K562 (cell line): ENCODE measurements at regions not wholly inside any gene's neighbourhood (a gene's known extent, or its start where the extent isn't known, plus 50 kb on each side); places are given as distances from the start of the nearest gene placed in this dataset.

Source experiments
- ATAC-seq: fragments of 200-7000 bp; cut with Tn5 transposase; 3 replicates; pipeline ENCODE4 v1.9.1; 2020; ENCODE audit warnings: moderate library complexity
- BruUV-seq: library from RNA; stranded (reverse); fragments of 400-500 nt; replicated peaks from 2 replicates; lab custom pipeline; 2021; lab: Mats Ljungman, UMichigan
- CTCF ChIA-PET: fragments of 300-600 bp; formaldehyde crosslinking; extraction: SDS; loops from one replicate; lab custom pipeline; 2021; ENCODE audit warnings: low intra/inter-chr PET ratio; lab: Yijun Ruan, JAX
- POLR2A ChIA-PET: fragments of 300-600, 350-650 bp; sonication (Branson Sonifier 250); formaldehyde crosslinking; extraction: SDS; loops from one replicate; lab custom pipeline; 2021; ENCODE audit warnings: antibody characterized with exemption, inconsistent platforms; lab: Yijun Ruan, JAX
- DNase-seq, 4 experiments: peaks; one replicate each; pipeline versions ENCODE4 v3.0.0 to v3.0.0-alpha.2; 2011 to 2018; ENCODE audit warnings: low spot score in 3 of 4, mixed read lengths in 3 of 4; ENCODE audit errors: extremely low read depth in 1 of 4
- FAIRE-seq: peaks from 2 replicates; lab custom pipeline; 2011; peaks lifted over from hg19 to GRCh38; lab: Jason Lieb, UNC
- H2AFZ ChIP-seq: 2 replicates; pipeline ENCODE4 v1.6.0; 2011; ENCODE audit warnings: low read depth, low read length, control low read depth, inconsistent platforms
- H3K27ac ChIP-seq: fragments of 200-600 bp; 3 replicates; pipeline ENCODE4 v1.8.0; 2011; ENCODE audit warnings: low read depth, mild to moderate bottlenecking, control low read depth, inconsistent platforms, low read length, moderate library complexity, mixed read lengths; ENCODE audit errors: extremely low read depth
- H3K27me3 ChIP-seq, 2 experiments: fragments of 300-600 bp in 1 of 2; 2 replicates in 1 of 2; 3 replicates in 1 of 2; pipeline versions ENCODE4 v1.6.0 to v1.8.0; 2011; ENCODE audit warnings: inconsistent platforms in 2 of 2, low read length in 2 of 2, mild to moderate bottlenecking in 1 of 2, mixed read lengths in 1 of 2, moderate library complexity in 1 of 2; ENCODE audit not compliant: control insufficient read depth in 2 of 2, insufficient read depth in 2 of 2
- H3K36me3 ChIP-seq: fragments of 300-600 bp; 3 replicates; pipeline ENCODE4 v1.8.0; 2011; ENCODE audit warnings: mild to moderate bottlenecking, low read length, inconsistent platforms; ENCODE audit not compliant: control insufficient read depth, insufficient read depth
- H3K4me1 ChIP-seq, 2 experiments: fragments of 200-600 bp in 1 of 2; replicated peaks in 1 of 2; 2 replicates in 1 of 2; 3 replicates in 1 of 2; pipeline versions ENCODE4 v1.5.1 to v1.8.0; 2011; ENCODE audit warnings: inconsistent platforms in 2 of 2, low read length in 2 of 2, mild to moderate bottlenecking in 1 of 2, mixed read lengths in 1 of 2, moderate library complexity in 1 of 2; ENCODE audit not compliant: control insufficient read depth in 2 of 2, insufficient read depth in 2 of 2
- H3K4me2 ChIP-seq: 2 replicates; pipeline ENCODE4 v1.6.1; 2011; ENCODE audit warnings: low read length, control low read depth, inconsistent platforms, mixed read lengths; ENCODE audit not compliant: insufficient read depth
- H3K4me3 ChIP-seq: fragments of 200-600 bp; sonication (generic), shearing (Covaris generic); 2 replicates; pipeline ENCODE4 v1.5.1; 2016; ENCODE audit warnings: control low read depth, inconsistent platforms
- H3K79me2 ChIP-seq: fragments of 200-600 bp; 3 replicates; pipeline ENCODE4 v1.8.0; 2011; ENCODE audit warnings: low read length, inconsistent platforms; ENCODE audit not compliant: control insufficient read depth, insufficient read depth
- H3K9ac ChIP-seq, 2 experiments: 2 replicates each; pipeline versions ENCODE4 v1.6.0 to v1.6.1; 2011; ENCODE audit warnings: low read depth in 2 of 2, low read length in 2 of 2, control low read depth in 1 of 2, inconsistent platforms in 1 of 2, mild to moderate bottlenecking in 1 of 2, mixed read lengths in 1 of 2; ENCODE audit not compliant: insufficient read depth in 1 of 2
- H3K9me1 ChIP-seq: one replicate; pipeline ENCODE4 v1.6.0; 2011; ENCODE audit warnings: inconsistent platforms, mild to moderate bottlenecking, low read length, moderate library complexity; ENCODE audit not compliant: control insufficient read depth, insufficient read depth
- H3K9me3 ChIP-seq: replicated peaks from 2 replicates; pipeline ENCODE4 v1.5.1; 2011; ENCODE audit warnings: low read depth, low read length, inconsistent platforms; ENCODE audit not compliant: control insufficient read depth, insufficient read depth
- H4K20me1 ChIP-seq: replicated peaks from 2 replicates; pipeline ENCODE4 v1.6.1; 2011; ENCODE audit warnings: low read length, inconsistent platforms, mixed read lengths; ENCODE audit not compliant: control insufficient read depth, insufficient read depth
- BCOR ChIP-seq: fragments of 450-650 bp; IDR thresholded peaks from 2 replicates; pipeline ENCODE4 v1.6.1; 2016
- CGGBP1 ChIP-seq: fragments of 250-450 bp; sonication (Bioruptor Pico); IDR thresholded peaks from 2 replicates; pipeline ENCODE4 v1.9.0; 2021; ENCODE audit warnings: mild to moderate bottlenecking
- MTA1 ChIP-seq: fragments of 450-650 bp; IDR thresholded peaks from 2 replicates; pipeline ENCODE4 v1.6.1; 2017; ENCODE audit warnings: borderline replicate concordance
- PRMT5 ChIP-seq: sonication (generic); formaldehyde crosslinking; IDR thresholded peaks from 2 replicates; pipeline ENCODE4 v1.5.0; 2020; ENCODE audit warnings: missing genetic modification reagents
- RFX7 ChIP-seq: fragments of 250-450 bp; sonication (Bioruptor Pico); IDR thresholded peaks from 2 replicates; pipeline ENCODE4 v1.5.1; 2021; ENCODE audit warnings: mild to moderate bottlenecking
- SMC3 ChIP-seq: conservative IDR thresholded peaks from 2 replicates; pipeline ENCODE4 v1.6.1; 2011; ENCODE audit warnings: low read depth, low read length, improper control_type of control experiment; ENCODE audit not compliant: insufficient read depth
- ZNF184 ChIP-seq: sonication (generic); formaldehyde crosslinking; IDR thresholded peaks from 2 replicates; pipeline ENCODE4 v1.5.0; 2020; ENCODE audit warnings: missing genetic modification reagents
- ZNF311 ChIP-seq: fragments of 250-450 bp; sonication (Bioruptor Pico); IDR thresholded peaks from 2 replicates; pipeline ENCODE4 v1.4.0; 2020; ENCODE audit warnings: mild to moderate bottlenecking, moderate library complexity
- WGBS: fragments of 100-300 bp; shearing (Covaris generic); methylation state at CpG from one replicate; pipeline ENCODE4 v1.1.6; 2016; ENCODE audit warnings: low coverage, mixed read lengths; ENCODE audit not compliant: insufficient coverage; ENCODE audit errors: missing lambda C conversion rate; 5-methylcytosine and 5-hydroxymethylcytosine counted together
- in situ Hi-C: fragments of 300-500 bp; cut with MboI; formaldehyde crosslinking; loops from 4 replicates; pipeline ENCODE4 v1.15.0; 2018; ENCODE audit warnings: inconsistent platforms, mixed read lengths
- intact Hi-C: fragments of 100-400 bp; cut with micrococcal nuclease; formaldehyde crosslinking; loops from 2 replicates; pipeline ENCODE4 v1.14.2; 2022
- TF ChIP-seq, protein P1 (sequence below): fragments of 450-650 bp; IDR thresholded peaks from 2 replicates; pipeline ENCODE4 v1.6.1; 2017; ENCODE audit warnings: mild to moderate bottlenecking, moderate library complexity
- TF ChIP-seq, protein P2 (sequence below): sonication (generic); formaldehyde crosslinking; IDR thresholded peaks from 2 replicates; pipeline ENCODE4 v1.8.1; 2022; ENCODE audit warnings: missing genetic modification reagents
- TF ChIP-seq, protein P3 (sequence below): fragments of 450-650 bp; formaldehyde crosslinking; IDR thresholded peaks from 2 replicates; pipeline ENCODE4 v1.4.0; 2020; ENCODE audit warnings: mild to moderate bottlenecking, moderate library complexity
- TF ChIP-seq, protein P4 (sequence below): fragments of 150-350 bp; IDR thresholded peaks from 2 replicates; pipeline ENCODE4 v1.6.1; 2014; ENCODE audit warnings: low read depth, mild to moderate bottlenecking, low read length, borderline replicate concordance

GRCh38 chr3:144791034-144791433, 819.4 kb downstream of the DIPK2A start:
- no peak overlapping the region for H3K9ac ChIP-seq
- H3K79me2 ChIP-seq = no peaks in the 10 kb centered on the region
- CTCF ChIA-PET = no interaction called here
- H3K27me3 ChIP-seq = no peaks in the 10 kb centered on the region
- ATAC-seq = no peak
- 0% methylated on average over 6 of the region's 10 CpGs for WGBS
- no peak overlapping the region for H3K4me3 ChIP-seq
- TF ChIP-seq SMC3 = no peak
- TF ChIP-seq, protein P1, sequence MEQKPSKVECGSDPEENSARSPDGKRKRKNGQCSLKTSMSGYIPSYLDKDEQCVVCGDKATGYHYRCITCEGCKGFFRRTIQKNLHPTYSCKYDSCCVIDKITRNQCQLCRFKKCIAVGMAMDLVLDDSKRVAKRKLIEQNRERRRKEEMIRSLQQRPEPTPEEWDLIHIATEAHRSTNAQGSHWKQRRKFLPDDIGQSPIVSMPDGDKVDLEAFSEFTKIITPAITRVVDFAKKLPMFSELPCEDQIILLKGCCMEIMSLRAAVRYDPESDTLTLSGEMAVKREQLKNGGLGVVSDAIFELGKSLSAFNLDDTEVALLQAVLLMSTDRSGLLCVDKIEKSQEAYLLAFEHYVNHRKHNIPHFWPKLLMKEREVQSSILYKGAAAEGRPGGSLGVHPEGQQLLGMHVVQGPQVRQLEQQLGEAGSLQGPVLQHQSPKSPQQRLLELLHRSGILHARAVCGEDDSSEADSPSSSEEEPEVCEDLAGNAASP = no peak
- no peak for TF ChIP-seq PRMT5 (CRISPR knock-in tag)
- no peak for TF ChIP-seq CGGBP1
- TF ChIP-seq RFX7 (CRISPR knock-in tag) = no peak
- no peak for TF ChIP-seq ZNF184 (CRISPR knock-in tag)
- no peak for TF ChIP-seq MTA1
- no peak for TF ChIP-seq BCOR
- TF ChIP-seq, protein P2, sequence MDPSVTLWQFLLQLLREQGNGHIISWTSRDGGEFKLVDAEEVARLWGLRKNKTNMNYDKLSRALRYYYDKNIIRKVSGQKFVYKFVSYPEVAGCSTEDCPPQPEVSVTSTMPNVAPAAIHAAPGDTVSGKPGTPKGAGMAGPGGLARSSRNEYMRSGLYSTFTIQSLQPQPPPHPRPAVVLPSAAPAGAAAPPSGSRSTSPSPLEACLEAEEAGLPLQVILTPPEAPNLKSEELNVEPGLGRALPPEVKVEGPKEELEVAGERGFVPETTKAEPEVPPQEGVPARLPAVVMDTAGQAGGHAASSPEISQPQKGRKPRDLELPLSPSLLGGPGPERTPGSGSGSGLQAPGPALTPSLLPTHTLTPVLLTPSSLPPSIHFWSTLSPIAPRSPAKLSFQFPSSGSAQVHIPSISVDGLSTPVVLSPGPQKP (CRISPR knock-in tag) = no peak
- TF ChIP-seq, protein P3, sequence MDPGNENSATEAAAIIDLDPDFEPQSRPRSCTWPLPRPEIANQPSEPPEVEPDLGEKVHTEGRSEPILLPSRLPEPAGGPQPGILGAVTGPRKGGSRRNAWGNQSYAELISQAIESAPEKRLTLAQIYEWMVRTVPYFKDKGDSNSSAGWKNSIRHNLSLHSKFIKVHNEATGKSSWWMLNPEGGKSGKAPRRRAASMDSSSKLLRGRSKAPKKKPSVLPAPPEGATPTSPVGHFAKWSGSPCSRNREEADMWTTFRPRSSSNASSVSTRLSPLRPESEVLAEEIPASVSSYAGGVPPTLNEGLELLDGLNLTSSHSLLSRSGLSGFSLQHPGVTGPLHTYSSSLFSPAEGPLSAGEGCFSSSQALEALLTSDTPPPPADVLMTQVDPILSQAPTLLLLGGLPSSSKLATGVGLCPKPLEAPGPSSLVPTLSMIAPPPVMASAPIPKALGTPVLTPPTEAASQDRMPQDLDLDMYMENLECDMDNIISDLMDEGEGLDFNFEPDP = no peak
- TF ChIP-seq, protein P4, sequence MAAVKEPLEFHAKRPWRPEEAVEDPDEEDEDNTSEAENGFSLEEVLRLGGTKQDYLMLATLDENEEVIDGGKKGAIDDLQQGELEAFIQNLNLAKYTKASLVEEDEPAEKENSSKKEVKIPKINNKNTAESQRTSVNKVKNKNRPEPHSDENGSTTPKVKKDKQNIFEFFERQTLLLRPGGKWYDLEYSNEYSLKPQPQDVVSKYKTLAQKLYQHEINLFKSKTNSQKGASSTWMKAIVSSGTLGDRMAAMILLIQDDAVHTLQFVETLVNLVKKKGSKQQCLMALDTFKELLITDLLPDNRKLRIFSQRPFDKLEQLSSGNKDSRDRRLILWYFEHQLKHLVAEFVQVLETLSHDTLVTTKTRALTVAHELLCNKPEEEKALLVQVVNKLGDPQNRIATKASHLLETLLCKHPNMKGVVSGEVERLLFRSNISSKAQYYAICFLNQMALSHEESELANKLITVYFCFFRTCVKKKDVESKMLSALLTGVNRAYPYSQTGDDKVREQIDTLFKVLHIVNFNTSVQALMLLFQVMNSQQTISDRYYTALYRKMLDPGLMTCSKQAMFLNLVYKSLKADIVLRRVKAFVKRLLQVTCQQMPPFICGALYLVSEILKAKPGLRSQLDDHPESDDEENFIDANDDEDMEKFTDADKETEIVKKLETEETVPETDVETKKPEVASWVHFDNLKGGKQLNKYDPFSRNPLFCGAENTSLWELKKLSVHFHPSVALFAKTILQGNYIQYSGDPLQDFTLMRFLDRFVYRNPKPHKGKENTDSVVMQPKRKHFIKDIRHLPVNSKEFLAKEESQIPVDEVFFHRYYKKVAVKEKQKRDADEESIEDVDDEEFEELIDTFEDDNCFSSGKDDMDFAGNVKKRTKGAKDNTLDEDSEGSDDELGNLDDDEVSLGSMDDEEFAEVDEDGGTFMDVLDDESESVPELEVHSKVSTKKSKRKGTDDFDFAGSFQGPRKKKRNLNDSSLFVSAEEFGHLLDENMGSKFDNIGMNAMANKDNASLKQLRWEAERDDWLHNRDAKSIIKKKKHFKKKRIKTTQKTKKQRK = no peak
- no peak for TF ChIP-seq ZNF311 (CRISPR knock-in tag)
- in situ Hi-C loops (no loop called here), intact Hi-C loops (no loop called here)
- H3K36me3 ChIP-seq = no peaks in the 10 kb centered on the region
- POLR2A ChIA-PET = no interaction called here
- H3K27ac ChIP-seq = no peak overlapping the region
- H3K9me1 ChIP-seq = no peaks in the 10 kb centered on the region
- no peaks in the 10 kb centered on the region for H3K9me3 ChIP-seq
- no peaks in the 10 kb centered on the region for H4K20me1 ChIP-seq
- DNase-seq = no peak
- no TSS peak for BruUV-seq
- H2AFZ ChIP-seq = no peak overlapping the region
- H3K4me1 ChIP-seq = no peaks in the 10 kb centered on the region
- FAIRE-seq = no peak
- no peak overlapping the region for H3K4me2 ChIP-seq
